ENCODE measurements at regions not wholly inside any gene's neighbourhood (a gene's known extent, or its start where the extent isn't known, plus 50 kb on each side); places are given as distances from the start of the nearest gene placed in this dataset.

- TF ChIP-seq CTCF (IDR thresholded peaks at IDR 0.05; ENCODE audit: insufficient read depth, low read depth, low read length) (no peak), EZH2 (IDR thresholded peaks at IDR 0.05; ENCODE audit: insufficient read depth, low read length) (no peak)
These were observed 194.0 kb downstream of the NRIP1 start for GRCh38 chr21:14870853-14871149.

Data from astrocyte (in vitro differentiated cells and primary cell).